ENCODE measurements at regions not wholly inside any gene's neighbourhood (a gene's known extent, or its start where the extent isn't known, plus 50 kb on each side); places are given as distances from the start of the nearest gene placed in this dataset.

DNA sequence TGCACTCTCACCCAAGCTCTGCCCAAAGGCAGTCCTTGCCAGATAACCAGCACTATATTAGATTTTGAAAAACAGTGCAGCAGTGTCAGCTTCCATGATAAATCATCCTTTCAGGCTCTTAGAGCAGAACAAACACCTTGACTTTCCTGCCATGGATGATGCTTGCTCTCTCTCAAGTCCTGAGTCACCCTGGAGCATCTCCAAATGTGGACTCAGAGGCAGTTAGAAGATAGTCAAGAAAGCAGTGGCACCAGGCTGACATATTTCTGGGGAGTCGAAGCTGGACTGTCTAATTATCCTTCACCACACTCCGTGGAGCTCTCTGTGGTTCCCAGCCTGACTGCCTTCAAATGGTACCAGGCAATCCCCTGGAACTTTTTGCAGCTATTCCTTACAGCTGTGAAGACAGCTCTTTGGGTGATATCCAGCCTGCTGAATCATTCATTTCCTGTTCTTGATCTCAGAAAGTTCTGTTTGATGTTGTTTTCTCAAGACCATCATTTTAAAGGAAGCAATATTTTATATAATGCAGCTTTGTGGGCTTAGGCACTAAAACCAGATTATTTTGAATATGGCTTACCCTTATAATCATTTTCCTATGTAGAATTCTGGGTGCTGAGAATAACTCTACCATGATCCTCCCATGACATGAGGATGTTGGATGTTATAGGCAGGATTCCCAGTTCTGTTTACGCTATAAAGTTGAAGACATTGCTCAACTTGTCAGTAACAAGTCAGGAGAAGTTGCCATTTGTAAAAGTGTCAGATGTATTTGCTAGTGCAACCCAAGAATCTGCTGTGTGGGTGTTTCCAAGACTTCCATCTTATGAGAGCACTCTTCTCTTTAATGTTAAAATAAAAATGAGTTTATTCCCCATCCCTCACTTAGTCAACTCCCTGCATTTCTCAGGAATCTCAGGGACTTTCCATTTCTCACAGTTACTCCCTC lies 233.8 kb downstream of the C7orf25 start:
- 84 to 92% methylated on average over 2 to 3 of the region's 3 CpGs for WGBS, 2 experiments (ENCODE audit: insufficient coverage in 1 of 2, insufficient read length in 1 of 2)
- Histone ChIP-seq H3K27me3 (ENCODE audit: control insufficient read depth, insufficient read depth, low read length, poor library complexity, severe bottlenecking) (no peaks in the 10 kb centered on the region), H3K4me1 (ENCODE audit: control insufficient read depth, insufficient read depth, low read length) (no peaks in the 10 kb centered on the region), H3K36me3 (ENCODE audit: control insufficient read depth, insufficient read depth, low read length) (no peaks in the 10 kb centered on the region), H3K27ac (ENCODE audit: low read depth, low read length) (no peak overlapping the region), H3K4me3 (ENCODE audit: low read length) (no peak overlapping the region), H3K9ac (ENCODE audit: extremely low read depth, low read length, poor library complexity, severe bottlenecking) (no peak overlapping the region), H3K9me3 (ENCODE audit: control insufficient read depth, low read length) (peaks cover 14% of the 10 kb centered on the region)
- TF ChIP-seq, protein P1, sequence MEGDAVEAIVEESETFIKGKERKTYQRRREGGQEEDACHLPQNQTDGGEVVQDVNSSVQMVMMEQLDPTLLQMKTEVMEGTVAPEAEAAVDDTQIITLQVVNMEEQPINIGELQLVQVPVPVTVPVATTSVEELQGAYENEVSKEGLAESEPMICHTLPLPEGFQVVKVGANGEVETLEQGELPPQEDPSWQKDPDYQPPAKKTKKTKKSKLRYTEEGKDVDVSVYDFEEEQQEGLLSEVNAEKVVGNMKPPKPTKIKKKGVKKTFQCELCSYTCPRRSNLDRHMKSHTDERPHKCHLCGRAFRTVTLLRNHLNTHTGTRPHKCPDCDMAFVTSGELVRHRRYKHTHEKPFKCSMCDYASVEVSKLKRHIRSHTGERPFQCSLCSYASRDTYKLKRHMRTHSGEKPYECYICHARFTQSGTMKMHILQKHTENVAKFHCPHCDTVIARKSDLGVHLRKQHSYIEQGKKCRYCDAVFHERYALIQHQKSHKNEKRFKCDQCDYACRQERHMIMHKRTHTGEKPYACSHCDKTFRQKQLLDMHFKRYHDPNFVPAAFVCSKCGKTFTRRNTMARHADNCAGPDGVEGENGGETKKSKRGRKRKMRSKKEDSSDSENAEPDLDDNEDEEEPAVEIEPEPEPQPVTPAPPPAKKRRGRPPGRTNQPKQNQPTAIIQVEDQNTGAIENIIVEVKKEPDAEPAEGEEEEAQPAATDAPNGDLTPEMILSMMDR (conservative IDR thresholded peaks at IDR 0.05) = no peak
- no peak overlapping the region for H3K4me3 Mint-ChIP-seq
- H3K36me3 Mint-ChIP-seq (ENCODE audit: low read depth) = no peaks in the 10 kb centered on the region
- H3K9me3 Mint-ChIP-seq = peaks cover 11% of the 10 kb centered on the region
- DNase-seq = no peak
- H3K27ac Mint-ChIP-seq = no peak overlapping the region
- peaks cover 4% of the 10 kb centered on the region for H3K4me1 Mint-ChIP-seq
- no peaks in the 10 kb centered on the region for H3K27me3 Mint-ChIP-seq (ENCODE audit: insufficient read depth)

DNA sequence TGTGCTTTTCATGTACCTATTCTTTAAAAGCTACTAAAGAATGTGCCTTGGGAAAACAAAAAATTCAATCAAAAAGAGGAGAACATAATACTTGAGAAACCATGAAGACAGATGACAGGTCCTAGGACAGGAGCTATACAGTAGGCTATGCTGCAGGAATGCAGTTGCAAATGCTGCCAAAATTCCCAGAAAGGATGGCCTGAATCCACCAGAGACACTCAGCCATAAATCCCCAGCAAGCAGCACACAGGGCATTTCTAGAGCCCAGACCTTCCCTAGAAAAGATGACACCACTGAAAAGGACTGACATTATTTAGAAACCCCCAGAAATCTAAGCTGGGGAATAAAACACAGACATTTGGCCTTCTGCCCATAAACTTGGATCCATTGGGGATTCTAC lies 237.3 kb downstream of the C7orf25 start:
- no peak overlapping the region for H3K4me3 ChIP-seq (ENCODE audit: low read length)
- no peak overlapping the region for H3K27ac Mint-ChIP-seq
- no peak overlapping the region for H3K27ac ChIP-seq (ENCODE audit: low read depth, low read length)
- H3K9me3 Mint-ChIP-seq = no peaks in the 10 kb centered on the region
- H3K27me3 ChIP-seq (ENCODE audit: control insufficient read depth, insufficient read depth, low read length, poor library complexity, severe bottlenecking) = no peaks in the 10 kb centered on the region
- no peak for DNase-seq
- H3K4me1 Mint-ChIP-seq = peaks cover 4% of the 10 kb centered on the region
- H3K27me3 Mint-ChIP-seq (ENCODE audit: insufficient read depth) = no peaks in the 10 kb centered on the region
- no peaks in the 10 kb centered on the region for H3K36me3 ChIP-seq (ENCODE audit: control insufficient read depth, insufficient read depth, low read length)
- H3K4me3 Mint-ChIP-seq = no peak overlapping the region
- H3K36me3 Mint-ChIP-seq (ENCODE audit: low read depth) = no peaks in the 10 kb centered on the region
- no peaks in the 10 kb centered on the region for H3K9me3 ChIP-seq (ENCODE audit: control insufficient read depth, low read length)
- TF ChIP-seq, protein P1 (conservative IDR thresholded peaks at IDR 0.05) = no peak
- H3K9ac ChIP-seq (ENCODE audit: extremely low read depth, low read length, poor library complexity, severe bottlenecking) = no peak overlapping the region
- no peaks in the 10 kb centered on the region for H3K4me1 ChIP-seq (ENCODE audit: control insufficient read depth, insufficient read depth, low read length)

DNA sequence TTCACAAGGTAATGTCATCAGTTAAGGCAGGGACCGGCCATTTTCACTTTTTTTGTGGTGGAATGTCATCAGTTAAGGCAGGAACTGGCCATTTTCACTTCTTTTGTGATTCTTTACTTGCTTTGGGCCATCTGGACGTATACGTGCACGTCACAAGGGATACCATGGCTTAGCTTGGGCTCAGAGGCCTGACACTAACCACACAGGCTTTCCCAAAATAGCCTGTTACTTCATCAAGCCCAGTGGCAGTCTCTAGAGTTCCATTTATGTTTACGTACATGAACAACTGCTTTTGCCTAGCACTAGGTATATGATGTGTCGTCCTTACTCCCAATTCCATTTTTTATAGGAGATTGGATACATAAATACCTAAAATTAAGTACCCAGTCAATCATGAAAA lies 237.9 kb downstream of the C7orf25 start:
- H3K4me1 Mint-ChIP-seq = peaks cover 4% of the 10 kb centered on the region
- no peak for DNase-seq
- WGBS, 2 experiments (ENCODE audit: insufficient coverage in 1 of 2, insufficient read length in 1 of 2) = 82 to 88% methylated on average over 3 to 6 of the region's 6 CpGs
- H3K4me3 ChIP-seq (ENCODE audit: low read length) = no peak overlapping the region
- no peaks in the 10 kb centered on the region for H3K27me3 Mint-ChIP-seq (ENCODE audit: insufficient read depth)
- no peak overlapping the region for H3K4me3 Mint-ChIP-seq
- no peak overlapping the region for H3K9ac ChIP-seq (ENCODE audit: extremely low read depth, low read length, poor library complexity, severe bottlenecking)
- H3K27ac Mint-ChIP-seq = no peak overlapping the region
- no peak overlapping the region for H3K27ac ChIP-seq (ENCODE audit: low read depth, low read length)
- H3K4me1 ChIP-seq (ENCODE audit: control insufficient read depth, insufficient read depth, low read length) = no peaks in the 10 kb centered on the region
- no peaks in the 10 kb centered on the region for H3K27me3 ChIP-seq (ENCODE audit: control insufficient read depth, insufficient read depth, low read length, poor library complexity, severe bottlenecking)
- no peaks in the 10 kb centered on the region for H3K9me3 ChIP-seq (ENCODE audit: control insufficient read depth, low read length)
- TF ChIP-seq, protein P1 (conservative IDR thresholded peaks at IDR 0.05) = no peak
- H3K36me3 Mint-ChIP-seq (ENCODE audit: low read depth) = no peaks in the 10 kb centered on the region
- H3K9me3 Mint-ChIP-seq = no peaks in the 10 kb centered on the region
- H3K36me3 ChIP-seq (ENCODE audit: control insufficient read depth, insufficient read depth, low read length) = no peaks in the 10 kb centered on the region

All from endodermal cell (in vitro differentiated cells).